ENCODE measurements at regions not wholly inside any gene's neighbourhood (a gene's known extent, or its start where the extent isn't known, plus 50 kb on each side); places are given as distances from the start of the nearest gene placed in this dataset.

- TF ChIP-seq, protein P1, sequence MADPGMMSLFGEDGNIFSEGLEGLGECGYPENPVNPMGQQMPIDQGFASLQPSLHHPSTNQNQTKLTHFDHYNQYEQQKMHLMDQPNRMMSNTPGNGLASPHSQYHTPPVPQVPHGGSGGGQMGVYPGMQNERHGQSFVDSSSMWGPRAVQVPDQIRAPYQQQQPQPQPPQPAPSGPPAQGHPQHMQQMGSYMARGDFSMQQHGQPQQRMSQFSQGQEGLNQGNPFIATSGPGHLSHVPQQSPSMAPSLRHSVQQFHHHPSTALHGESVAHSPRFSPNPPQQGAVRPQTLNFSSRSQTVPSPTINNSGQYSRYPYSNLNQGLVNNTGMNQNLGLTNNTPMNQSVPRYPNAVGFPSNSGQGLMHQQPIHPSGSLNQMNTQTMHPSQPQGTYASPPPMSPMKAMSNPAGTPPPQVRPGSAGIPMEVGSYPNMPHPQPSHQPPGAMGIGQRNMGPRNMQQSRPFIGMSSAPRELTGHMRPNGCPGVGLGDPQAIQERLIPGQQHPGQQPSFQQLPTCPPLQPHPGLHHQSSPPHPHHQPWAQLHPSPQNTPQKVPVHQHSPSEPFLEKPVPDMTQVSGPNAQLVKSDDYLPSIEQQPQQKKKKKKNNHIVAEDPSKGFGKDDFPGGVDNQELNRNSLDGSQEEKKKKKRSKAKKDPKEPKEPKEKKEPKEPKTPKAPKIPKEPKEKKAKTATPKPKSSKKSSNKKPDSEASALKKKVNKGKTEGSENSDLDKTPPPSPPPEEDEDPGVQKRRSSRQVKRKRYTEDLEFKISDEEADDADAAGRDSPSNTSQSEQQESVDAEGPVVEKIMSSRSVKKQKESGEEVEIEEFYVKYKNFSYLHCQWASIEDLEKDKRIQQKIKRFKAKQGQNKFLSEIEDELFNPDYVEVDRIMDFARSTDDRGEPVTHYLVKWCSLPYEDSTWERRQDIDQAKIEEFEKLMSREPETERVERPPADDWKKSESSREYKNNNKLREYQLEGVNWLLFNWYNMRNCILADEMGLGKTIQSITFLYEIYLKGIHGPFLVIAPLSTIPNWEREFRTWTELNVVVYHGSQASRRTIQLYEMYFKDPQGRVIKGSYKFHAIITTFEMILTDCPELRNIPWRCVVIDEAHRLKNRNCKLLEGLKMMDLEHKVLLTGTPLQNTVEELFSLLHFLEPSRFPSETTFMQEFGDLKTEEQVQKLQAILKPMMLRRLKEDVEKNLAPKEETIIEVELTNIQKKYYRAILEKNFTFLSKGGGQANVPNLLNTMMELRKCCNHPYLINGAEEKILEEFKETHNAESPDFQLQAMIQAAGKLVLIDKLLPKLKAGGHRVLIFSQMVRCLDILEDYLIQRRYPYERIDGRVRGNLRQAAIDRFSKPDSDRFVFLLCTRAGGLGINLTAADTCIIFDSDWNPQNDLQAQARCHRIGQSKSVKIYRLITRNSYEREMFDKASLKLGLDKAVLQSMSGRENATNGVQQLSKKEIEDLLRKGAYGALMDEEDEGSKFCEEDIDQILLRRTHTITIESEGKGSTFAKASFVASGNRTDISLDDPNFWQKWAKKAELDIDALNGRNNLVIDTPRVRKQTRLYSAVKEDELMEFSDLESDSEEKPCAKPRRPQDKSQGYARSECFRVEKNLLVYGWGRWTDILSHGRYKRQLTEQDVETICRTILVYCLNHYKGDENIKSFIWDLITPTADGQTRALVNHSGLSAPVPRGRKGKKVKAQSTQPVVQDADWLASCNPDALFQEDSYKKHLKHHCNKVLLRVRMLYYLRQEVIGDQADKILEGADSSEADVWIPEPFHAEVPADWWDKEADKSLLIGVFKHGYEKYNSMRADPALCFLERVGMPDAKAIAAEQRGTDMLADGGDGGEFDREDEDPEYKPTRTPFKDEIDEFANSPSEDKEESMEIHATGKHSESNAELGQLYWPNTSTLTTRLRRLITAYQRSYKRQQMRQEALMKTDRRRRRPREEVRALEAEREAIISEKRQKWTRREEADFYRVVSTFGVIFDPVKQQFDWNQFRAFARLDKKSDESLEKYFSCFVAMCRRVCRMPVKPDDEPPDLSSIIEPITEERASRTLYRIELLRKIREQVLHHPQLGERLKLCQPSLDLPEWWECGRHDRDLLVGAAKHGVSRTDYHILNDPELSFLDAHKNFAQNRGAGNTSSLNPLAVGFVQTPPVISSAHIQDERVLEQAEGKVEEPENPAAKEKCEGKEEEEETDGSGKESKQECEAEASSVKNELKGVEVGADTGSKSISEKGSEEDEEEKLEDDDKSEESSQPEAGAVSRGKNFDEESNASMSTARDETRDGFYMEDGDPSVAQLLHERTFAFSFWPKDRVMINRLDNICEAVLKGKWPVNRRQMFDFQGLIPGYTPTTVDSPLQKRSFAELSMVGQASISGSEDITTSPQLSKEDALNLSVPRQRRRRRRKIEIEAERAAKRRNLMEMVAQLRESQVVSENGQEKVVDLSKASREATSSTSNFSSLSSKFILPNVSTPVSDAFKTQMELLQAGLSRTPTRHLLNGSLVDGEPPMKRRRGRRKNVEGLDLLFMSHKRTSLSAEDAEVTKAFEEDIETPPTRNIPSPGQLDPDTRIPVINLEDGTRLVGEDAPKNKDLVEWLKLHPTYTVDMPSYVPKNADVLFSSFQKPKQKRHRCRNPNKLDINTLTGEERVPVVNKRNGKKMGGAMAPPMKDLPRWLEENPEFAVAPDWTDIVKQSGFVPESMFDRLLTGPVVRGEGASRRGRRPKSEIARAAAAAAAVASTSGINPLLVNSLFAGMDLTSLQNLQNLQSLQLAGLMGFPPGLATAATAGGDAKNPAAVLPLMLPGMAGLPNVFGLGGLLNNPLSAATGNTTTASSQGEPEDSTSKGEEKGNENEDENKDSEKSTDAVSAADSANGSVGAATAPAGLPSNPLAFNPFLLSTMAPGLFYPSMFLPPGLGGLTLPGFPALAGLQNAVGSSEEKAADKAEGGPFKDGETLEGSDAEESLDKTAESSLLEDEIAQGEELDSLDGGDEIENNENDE (IDR thresholded peaks at IDR 0.05; ENCODE audit: insufficient replicate concordance, low read length): no peak
- TF ChIP-seq TAF1 (IDR thresholded peaks at IDR 0.05; ENCODE audit: low read depth, low read length): no peak
Measured at GRCh38 chr10:83354456-83354855, 784.9 kb upstream of the GHITM start (continued).
